Tibial nerve (tissue), 4 donors: ENCODE measurements at regions not wholly inside any gene's neighbourhood (a gene's known extent, or its start where the extent isn't known, plus 50 kb on each side); places are given as distances from the start of the nearest gene placed in this dataset.

ENCODE experiments used
- DNase-seq, 2 donors: peaks; one replicate each; pipeline ENCODE4 v3.0.0-alpha.2; 2019; ENCODE audit warnings: low spot score in 2 of 2
- H3K27ac ChIP-seq, 4 donors: fragments of 200-600 bp; sonication (generic) in 3 of 4; one replicate each; pipeline ENCODE4 v1.5.1; 2017 to 2019; ENCODE audit warnings: mild to moderate bottlenecking in 1 of 4
- H3K27me3 ChIP-seq, 2 donors: fragments of 200-600 bp; sonication (generic) in 1 of 2; one replicate each; pipeline versions ENCODE4 v1.5.1 to v1.6.0; 2017 to 2019
- H3K36me3 ChIP-seq, 3 donors: fragments of 200-600 bp; sonication (generic); one replicate each; pipeline ENCODE4 v1.5.1; 2018 to 2019
- H3K4me1 ChIP-seq, 4 donors: fragments of 200-600 bp; sonication (generic) in 3 of 4; one replicate each; pipeline ENCODE4 v1.5.1; 2017 to 2019
- H3K4me3 ChIP-seq, 4 donors: fragments of 200-600 bp; sonication (generic) in 3 of 4; one replicate each; pipeline ENCODE4 v1.5.1; 2017 to 2019; ENCODE audit warnings: mild to moderate bottlenecking in 1 of 4, moderate library complexity in 1 of 4
- H3K9me3 ChIP-seq, 4 donors: fragments of 200-600 bp; sonication (generic) in 3 of 4; one replicate each; pipeline ENCODE4 v1.5.1; 2017 to 2019
- CTCF ChIP-seq, 5 experiments: fragments of 200-600 bp in 3 of 5; fragments of 450-650 bp in 2 of 5; sonication (generic) in 3 of 5; IDR thresholded peaks; one replicate each; pipeline ENCODE4 v1.5.1; 2016 to 2019; ENCODE audit warnings: antibody characterized with exemption in 5 of 5, mild to moderate bottlenecking in 3 of 5, moderate library complexity in 2 of 5
- EP300 ChIP-seq, 2 donors: sonication (generic); formaldehyde crosslinking; IDR thresholded peaks; one replicate each; pipeline ENCODE4 v1.6.1; 2017; ENCODE audit warnings: antibody characterized with exemption in 2 of 2, mild to moderate bottlenecking in 1 of 2
- POLR2A ChIP-seq, 2 donors: fragments of 450-650 bp; IDR thresholded peaks; one replicate each; pipeline ENCODE4 v1.6.1; 2017; ENCODE audit warnings: antibody characterized with exemption in 2 of 2, mild to moderate bottlenecking in 2 of 2, moderate library complexity in 2 of 2
- WGBS, 2 donors: methylation state at CpG; one replicate each; pipeline ENCODE4 v1.1.5; 2018; 5-methylcytosine and 5-hydroxymethylcytosine counted together

GRCh38 chr2:144963031-144963430, 443.1 kb upstream of the ZEB2 start:
- H3K27ac ChIP-seq: no peak overlapping the region
- TF ChIP-seq POLR2A (IDR thresholded peaks at IDR 0.05): no peak
- no peak for TF ChIP-seq EP300 (IDR thresholded peaks at IDR 0.05)
- TF ChIP-seq CTCF (IDR thresholded peaks at IDR 0.05): no peak
- no peaks in the 10 kb centered on the region for H3K4me1 ChIP-seq
- 64 to 77% methylated on average over 2 of the region's 2 CpGs for WGBS, 2 donors
- DNase-seq: no peak
- no peak overlapping the region for H3K4me3 ChIP-seq
- H3K27me3 ChIP-seq: no peaks in the 10 kb centered on the region
- peaks cover 0 to 15% (median 0%) of the 10 kb centered on the region in 4 donors for H3K9me3 ChIP-seq
- no peaks in the 10 kb centered on the region for H3K36me3 ChIP-seq

GRCh38 chr2:144959416-144959815, 439.5 kb upstream of the ZEB2 start:
- DNase-seq: no peak
- no peak overlapping the region for H3K27ac ChIP-seq
- whole genome bisulfite sequencing, 2 donors: 82 to 91% methylated on average over 2 of the region's 2 CpGs
- H3K27me3 ChIP-seq: no peaks in the 10 kb centered on the region
- no peak overlapping the region for H3K4me3 ChIP-seq
- H3K9me3 ChIP-seq: peaks cover 0 to 4% (median 0%) of the 10 kb centered on the region in 4 donors
- H3K4me1 ChIP-seq: no peaks in the 10 kb centered on the region
- TF ChIP-seq CTCF (IDR thresholded peaks at IDR 0.05) (no peak), EP300 (IDR thresholded peaks at IDR 0.05) (no peak), POLR2A (IDR thresholded peaks at IDR 0.05) (no peak)
- H3K36me3 ChIP-seq: no peaks in the 10 kb centered on the region

- whole genome bisulfite sequencing, 2 donors: 90 to 92% methylated on average over 3 of the region's 3 CpGs
- H3K4me3 ChIP-seq: no peak overlapping the region
- H3K27me3 ChIP-seq: no peaks in the 10 kb centered on the region
- H3K9me3 ChIP-seq: no peaks in the 10 kb centered on the region
- peak in 1 of 2 donors; percentile 40 for TF ChIP-seq EP300 (IDR thresholded peaks at IDR 0.05)
- TF ChIP-seq POLR2A (IDR thresholded peaks at IDR 0.05): no peak
- TF ChIP-seq CTCF (IDR thresholded peaks at IDR 0.05): no peak
- no peak overlapping the region for H3K27ac ChIP-seq
- H3K36me3 ChIP-seq: no peaks in the 10 kb centered on the region
- H3K4me1 ChIP-seq: peaks cover 0 to 8% (median 3%) of the 10 kb centered on the region in 4 donors
- DNase-seq: peak in 1 of 2 donors; percentile 29
Observed at GRCh38 chr2:144950899-144951560, 431.1 kb upstream of the ZEB2 start.

- peaks cover 0 to 21% (median 7%) of the 10 kb centered on the region in 4 donors for H3K4me1 ChIP-seq
- no peak overlapping the region for H3K4me3 ChIP-seq
- TF ChIP-seq CTCF (IDR thresholded peaks at IDR 0.05) (no peak), EP300 (IDR thresholded peaks at IDR 0.05) (no peak), POLR2A (IDR thresholded peaks at IDR 0.05) (no peak)
- no peak overlapping the region for H3K27ac ChIP-seq
- no peaks in the 10 kb centered on the region for H3K9me3 ChIP-seq
- H3K36me3 ChIP-seq: no peaks in the 10 kb centered on the region
- DNase-seq: no peak
- no peaks in the 10 kb centered on the region for H3K27me3 ChIP-seq
- 94% methylated on average over 2 of the region's 2 CpGs for WGBS, 2 donors
Observed at GRCh38 chr2:144948205-144948855, 428.4 kb upstream of the ZEB2 start.

GRCh38 chr2:144947709-144948037, 427.8 kb upstream of the ZEB2 start:
- 86 to 90% methylated on average over 2 of the region's 2 CpGs for WGBS, 2 donors
- Histone ChIP-seq H3K27me3 (no peaks in the 10 kb centered on the region), H3K9me3 (no peaks in the 10 kb centered on the region), H3K27ac (no peak overlapping the region), H3K4me3 (no peak overlapping the region), H3K36me3 (no peaks in the 10 kb centered on the region), H3K4me1 (peaks cover 0 to 22% (median 7%) of the 10 kb centered on the region in 4 donors)
- TF ChIP-seq POLR2A (IDR thresholded peaks at IDR 0.05) (no peak), EP300 (IDR thresholded peaks at IDR 0.05) (no peak), CTCF (IDR thresholded peaks at IDR 0.05) (no peak)
- DNase-seq: no peak
